ENCODE measurements at regions not wholly inside any gene's neighbourhood (a gene's known extent, or its start where the extent isn't known, plus 50 kb on each side); places are given as distances from the start of the nearest gene placed in this dataset.
"Not testable (repeated sequence)": the region's sequence is repeated elsewhere in the genome, so short reads cannot be mapped to it uniquely, and the experiment has no call there.

DNA sequence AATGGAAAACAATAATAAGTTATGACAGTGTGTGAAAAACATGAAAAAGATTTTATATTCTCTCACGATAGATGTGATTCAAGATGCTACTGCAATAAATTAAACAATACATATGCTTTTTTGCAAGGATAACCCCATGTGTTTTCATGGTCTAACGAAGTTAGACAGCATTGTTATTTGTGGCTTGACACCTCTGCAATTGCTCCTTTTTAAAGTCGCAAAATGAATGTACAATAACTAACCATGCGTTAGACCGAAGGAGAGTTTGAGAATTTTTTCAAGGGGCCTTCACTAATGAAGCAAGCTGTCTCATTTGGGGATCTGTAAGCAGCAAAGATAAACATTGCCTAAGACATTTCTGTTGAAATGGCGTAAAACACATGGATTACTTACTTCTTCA is 167.1 kb downstream of the SPATA31A7 start:
- TF ChIP-seq, protein P1, sequence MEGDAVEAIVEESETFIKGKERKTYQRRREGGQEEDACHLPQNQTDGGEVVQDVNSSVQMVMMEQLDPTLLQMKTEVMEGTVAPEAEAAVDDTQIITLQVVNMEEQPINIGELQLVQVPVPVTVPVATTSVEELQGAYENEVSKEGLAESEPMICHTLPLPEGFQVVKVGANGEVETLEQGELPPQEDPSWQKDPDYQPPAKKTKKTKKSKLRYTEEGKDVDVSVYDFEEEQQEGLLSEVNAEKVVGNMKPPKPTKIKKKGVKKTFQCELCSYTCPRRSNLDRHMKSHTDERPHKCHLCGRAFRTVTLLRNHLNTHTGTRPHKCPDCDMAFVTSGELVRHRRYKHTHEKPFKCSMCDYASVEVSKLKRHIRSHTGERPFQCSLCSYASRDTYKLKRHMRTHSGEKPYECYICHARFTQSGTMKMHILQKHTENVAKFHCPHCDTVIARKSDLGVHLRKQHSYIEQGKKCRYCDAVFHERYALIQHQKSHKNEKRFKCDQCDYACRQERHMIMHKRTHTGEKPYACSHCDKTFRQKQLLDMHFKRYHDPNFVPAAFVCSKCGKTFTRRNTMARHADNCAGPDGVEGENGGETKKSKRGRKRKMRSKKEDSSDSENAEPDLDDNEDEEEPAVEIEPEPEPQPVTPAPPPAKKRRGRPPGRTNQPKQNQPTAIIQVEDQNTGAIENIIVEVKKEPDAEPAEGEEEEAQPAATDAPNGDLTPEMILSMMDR (IDR thresholded peaks at IDR 0.05), result not testable (repeated sequence)
- not testable (repeated sequence) for TF ChIP-seq POLR2A (IDR thresholded peaks at IDR 0.05)
